ENCODE measurements at regions not wholly inside any gene's neighbourhood (a gene's known extent, or its start where the extent isn't known, plus 50 kb on each side); places are given as distances from the start of the nearest gene placed in this dataset.

GRCh38 chr2:43077876-43078275, 148.5 kb downstream of the ZFP36L2 start:
- no peak overlapping the region for H3K27ac ChIP-seq (replicated peaks)
- H3K4me3 ChIP-seq (replicated peaks; ENCODE audit: insufficient read depth, low read length), result no peak overlapping the region
- DNase-seq (ENCODE audit: low read depth in 1 of 2, low spot score in 1 of 2), result no peak
- TF ChIP-seq REST (IDR thresholded peaks at IDR 0.05; ENCODE audit: insufficient replicate concordance, low read depth) (no peak), CTCF (IDR thresholded peaks at IDR 0.05; ENCODE audit: insufficient read depth, low read length) (no peak), POLR2AphosphoS5 (IDR thresholded peaks at IDR 0.05; ENCODE audit: low read depth) (no peak), SPI1 (IDR thresholded peaks at IDR 0.05; ENCODE audit: borderline replicate concordance, low read depth) (no peak), GABPA (IDR thresholded peaks at IDR 0.05; ENCODE audit: low read depth) (no peak)
- H3K27me3 ChIP-seq (ENCODE audit: insufficient read depth, poor library complexity, severe bottlenecking), result no peaks in the 10 kb centered on the region

GRCh38 chr2:43076676-43077075, 149.7 kb downstream of the ZFP36L2 start:
- Histone ChIP-seq H3K27me3 (ENCODE audit: insufficient read depth, poor library complexity, severe bottlenecking) (no peaks in the 10 kb centered on the region), H3K27ac (replicated peaks) (no peak overlapping the region), H3K4me3 (replicated peaks; ENCODE audit: insufficient read depth, low read length) (no peak overlapping the region)
- no peak for DNase-seq (ENCODE audit: low read depth in 1 of 2, low spot score in 1 of 2)
- TF ChIP-seq CTCF (IDR thresholded peaks at IDR 0.05; ENCODE audit: insufficient read depth, low read length) (no peak), POLR2AphosphoS5 (IDR thresholded peaks at IDR 0.05; ENCODE audit: low read depth) (no peak), REST (IDR thresholded peaks at IDR 0.05; ENCODE audit: insufficient replicate concordance, low read depth) (no peak), SPI1 (IDR thresholded peaks at IDR 0.05; ENCODE audit: borderline replicate concordance, low read depth) (no peak), GABPA (IDR thresholded peaks at IDR 0.05; ENCODE audit: low read depth) (no peak)

GRCh38 chr2:43075811-43076585, 150.4 kb downstream of the ZFP36L2 start:
- DNase-seq (ENCODE audit: low read depth in 1 of 2, low spot score in 1 of 2), result no peak
- Histone ChIP-seq H3K4me3 (replicated peaks; ENCODE audit: insufficient read depth, low read length) (no peak overlapping the region), H3K27ac (replicated peaks) (no peak overlapping the region), H3K27me3 (ENCODE audit: insufficient read depth, poor library complexity, severe bottlenecking) (no peaks in the 10 kb centered on the region)
- no peak for TF ChIP-seq CTCF (IDR thresholded peaks at IDR 0.05; ENCODE audit: insufficient read depth, low read length)
- TF ChIP-seq POLR2AphosphoS5 (IDR thresholded peaks at IDR 0.05; ENCODE audit: low read depth), result no peak
- no peak for TF ChIP-seq REST (IDR thresholded peaks at IDR 0.05; ENCODE audit: insufficient replicate concordance, low read depth)
- no peak for TF ChIP-seq GABPA (IDR thresholded peaks at IDR 0.05; ENCODE audit: low read depth)
- no peak for TF ChIP-seq SPI1 (IDR thresholded peaks at IDR 0.05; ENCODE audit: borderline replicate concordance, low read depth)
